AG04450 (cell line): ENCODE measurements at regions not wholly inside any gene's neighbourhood (a gene's known extent, or its start where the extent isn't known, plus 50 kb on each side); places are given as distances from the start of the nearest gene placed in this dataset.

ENCODE experiments used
- CTCF ChIA-PET: fragments of 300-600, 350-600 bp; formaldehyde crosslinking; extraction: SDS; loops from one replicate; lab custom pipeline; 2022; ENCODE audit warnings: antibody characterized with exemption, inconsistent platforms; lab: Charles Lee
- POLR2A ChIA-PET: fragments of 350-600 bp; formaldehyde crosslinking; extraction: SDS; loops from one replicate; lab custom pipeline; 2021; ENCODE audit warnings: antibody characterized with exemption, inconsistent platforms; lab: Yijun Ruan, JAX
- DNase-seq: peaks from one replicate; pipeline ENCODE4 v3.0.0-alpha.2; 2011; ENCODE audit warnings: low read depth, low spot score
- H3K27ac ChIP-seq: one replicate; pipeline ENCODE4 v1.5.1; 2012; ENCODE audit warnings: low read depth, low read length, control low read depth
- H3K27me3 ChIP-seq: one replicate; pipeline ENCODE4 v1.6.0; 2012; ENCODE audit warnings: low read length; ENCODE audit not compliant: control insufficient read depth, insufficient read depth
- H3K4me3 ChIP-seq: 2 replicates; pipeline ENCODE4 v1.5.1; 2011; ENCODE audit warnings: mild to moderate bottlenecking, low read depth, low read length, control low read depth
- H3K9me3 ChIP-seq: 2 replicates; pipeline ENCODE4 v1.5.1; 2012; ENCODE audit warnings: low read length; ENCODE audit not compliant: control insufficient read depth, insufficient read depth
- CTCF ChIP-seq: IDR thresholded peaks from 2 replicates; pipeline ENCODE4 v1.5.1; 2011; ENCODE audit warnings: low read depth, low read length, control low read depth, inconsistent platforms

- CTCF ChIA-PET = no interaction called here
- DNase-seq = no peak
- POLR2A ChIA-PET = no interaction called here
- Histone ChIP-seq H3K27me3 (peaks cover 5% of the 10 kb centered on the region), H3K4me3 (no peak overlapping the region), H3K27ac (no peak overlapping the region), H3K9me3 (peaks cover 3% of the 10 kb centered on the region; the same call in 1 of the 2 replicates)
- no peak for TF ChIP-seq CTCF
These were observed 516.9 kb upstream of the SULF2 start for GRCh38 chr20:48302149-48302548.

DNA sequence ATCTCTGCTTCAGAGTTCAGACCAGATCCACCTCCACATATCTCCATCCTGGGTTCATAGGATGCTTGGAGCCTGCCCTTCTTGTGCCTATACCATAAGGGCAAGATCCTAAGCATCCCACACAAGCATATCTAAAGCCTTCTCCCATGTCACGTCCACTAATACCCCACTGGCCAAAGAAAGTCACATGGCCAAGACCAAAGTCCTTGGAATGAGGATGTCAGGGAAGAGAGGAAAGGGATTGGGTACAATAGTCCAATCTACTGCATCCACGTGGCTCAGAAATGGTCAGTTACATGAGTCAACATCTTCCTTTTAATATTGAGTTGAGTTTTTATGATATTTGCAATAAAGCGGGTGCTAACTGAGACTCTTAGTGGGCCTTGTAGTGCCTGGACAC, 515.9 kb upstream of the SULF2 start:
- H3K27ac ChIP-seq = no peak overlapping the region
- H3K9me3 ChIP-seq = peaks cover 3% of the 10 kb centered on the region; the same call in 1 of the 2 replicates
- no peak for DNase-seq
- POLR2A ChIA-PET = no interaction called here
- no peak overlapping the region for H3K4me3 ChIP-seq
- CTCF ChIA-PET = no interaction called here
- no peak for TF ChIP-seq CTCF
- H3K27me3 ChIP-seq = peaks cover 5% of the 10 kb centered on the region

GRCh38 chr20:48300529-48300928, 515.2 kb upstream of the SULF2 start:
- no peak for DNase-seq
- H3K9me3 ChIP-seq = peaks cover 3% of the 10 kb centered on the region; the same call in 1 of the 2 replicates
- H3K4me3 ChIP-seq = no peak overlapping the region
- ChIA-PET CTCF (interaction anchor here (1.6 kb wide), 1 partner anchor 636 kb away, joined by 5 read pairs; no protein-coding TSS in a partner anchor), POLR2A (no interaction called here)
- peaks cover 5% of the 10 kb centered on the region for H3K27me3 ChIP-seq
- TF ChIP-seq CTCF = no peak
- no peak overlapping the region for H3K27ac ChIP-seq

DNA sequence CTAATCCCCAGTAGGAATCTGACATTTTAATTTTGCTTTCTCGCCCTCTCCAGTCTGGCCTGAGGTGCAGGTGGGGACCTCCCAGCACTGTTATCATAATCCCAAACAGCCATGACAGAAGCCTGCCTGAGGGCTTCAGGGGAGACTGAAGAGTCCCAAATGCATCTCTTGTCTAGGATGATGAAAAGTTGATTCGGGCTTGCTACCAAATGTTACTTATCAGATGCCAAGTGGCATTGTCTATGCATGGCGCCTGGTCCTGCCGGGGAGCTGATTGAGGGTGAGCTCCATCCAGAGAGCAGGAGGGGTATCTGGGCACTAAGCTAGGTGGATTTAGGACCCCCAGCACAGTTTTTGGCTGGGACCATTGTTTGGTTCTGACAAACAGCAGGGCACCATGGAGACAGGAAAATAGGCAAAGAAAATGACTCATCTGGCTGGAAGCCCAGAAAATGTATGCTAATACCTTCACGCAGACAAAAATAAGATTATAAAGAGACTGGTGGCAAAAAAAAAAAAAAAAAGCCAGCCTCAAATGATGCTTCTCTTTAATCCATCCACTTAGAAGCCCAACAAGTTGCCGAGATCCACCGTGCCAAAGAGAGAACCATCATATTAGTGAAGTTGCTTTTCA, 513.7 kb upstream of the SULF2 start:
- POLR2A ChIA-PET = interaction anchor here (0.7 kb wide), 1 partner anchor 968 kb away, joined by 11 read pairs; no protein-coding TSS in a partner anchor
- H3K27ac ChIP-seq = peak overlapping the region; percentile 35
- CTCF ChIA-PET = interaction anchor here (1.6 to 2.6 kb wide), 2 partner anchors 322 to 635 kb away, joined by 5 to 6 read pairs; no protein-coding TSS in a partner anchor

More for the DNA sequence above, 513.7 kb upstream of the SULF2 start:
- Histone ChIP-seq H3K27me3 (no peaks in the 10 kb centered on the region), H3K4me3 (no peak overlapping the region), H3K9me3 (peaks cover 3% of the 10 kb centered on the region; the same call in 1 of the 2 replicates)
- TF ChIP-seq CTCF = no peak
- peak; percentile 61 for DNase-seq
